Trophoblast cell (in vitro differentiated cells and primary cell): ENCODE measurements at regions not wholly inside any gene's neighbourhood (a gene's known extent, or its start where the extent isn't known, plus 50 kb on each side); places are given as distances from the start of the nearest gene placed in this dataset.

Experiments used
- DNase-seq, 2 donors: peaks; one replicate each; pipeline ENCODE4 v3.0.0-alpha.2; 2016
- H2AFZ ChIP-seq: 2 replicates; pipeline ENCODE4 v1.6.1; 2013; ENCODE audit warnings: low read length, moderate library complexity, mild to moderate bottlenecking; ENCODE audit not compliant: insufficient read depth, poor library complexity
- H2AK5ac ChIP-seq: 2 replicates; pipeline ENCODE4 v1.6.1; 2013; ENCODE audit warnings: mild to moderate bottlenecking, low read length
- H2BK120ac ChIP-seq: 2 replicates; pipeline ENCODE4 v1.6.1; 2013; ENCODE audit warnings: low read length, mild to moderate bottlenecking, moderate library complexity; ENCODE audit not compliant: insufficient read depth, poor library complexity
- H2BK12ac ChIP-seq: 2 replicates; pipeline ENCODE4 v1.6.1; 2013; ENCODE audit warnings: mild to moderate bottlenecking, low read length, moderate library complexity
- H2BK5ac ChIP-seq: 2 replicates; pipeline ENCODE4 v1.6.1; 2013; ENCODE audit warnings: low read length, low read depth, moderate library complexity, mild to moderate bottlenecking; ENCODE audit not compliant: poor library complexity
- H3K14ac ChIP-seq: 2 replicates; pipeline ENCODE4 v1.6.1; 2013; ENCODE audit warnings: mild to moderate bottlenecking, low read length
- H3K18ac ChIP-seq: 2 replicates; pipeline ENCODE4 v1.6.1; 2013; ENCODE audit warnings: mild to moderate bottlenecking, low read length
- H3K23ac ChIP-seq: 2 replicates; pipeline ENCODE4 v1.6.1; 2013; ENCODE audit warnings: low read length
- H3K27ac ChIP-seq: 2 replicates; pipeline ENCODE4 v1.5.1; 2013; ENCODE audit warnings: low read depth, mild to moderate bottlenecking, inconsistent platforms, low read length, moderate library complexity
- H3K27me3 ChIP-seq: 2 replicates; pipeline ENCODE4 v1.6.1; 2013; ENCODE audit warnings: inconsistent platforms, mild to moderate bottlenecking, low read length, moderate library complexity; ENCODE audit not compliant: insufficient read depth
- H3K36me3 ChIP-seq, 2 experiments: 1 replicate in 1 of 2; 2 replicates in 1 of 2; pipeline ENCODE4 v1.6.1; 2013; ENCODE audit warnings: low read length in 2 of 2, mild to moderate bottlenecking in 2 of 2, moderate library complexity in 1 of 2; ENCODE audit not compliant: insufficient read depth in 2 of 2, control insufficient read depth in 1 of 2
- H3K4ac ChIP-seq: 2 replicates; pipeline ENCODE4 v1.6.1; 2013; ENCODE audit warnings: low read depth, mild to moderate bottlenecking, low read length, moderate library complexity
- H3K4me1 ChIP-seq, 2 experiments: 1 replicate in 1 of 2; 2 replicates in 1 of 2; pipeline ENCODE4 v1.6.1; 2013; ENCODE audit warnings: low read length in 2 of 2, mild to moderate bottlenecking in 2 of 2, moderate library complexity in 1 of 2; ENCODE audit not compliant: insufficient read depth in 2 of 2, control insufficient read depth in 1 of 2
- H3K4me2 ChIP-seq: 2 replicates; pipeline ENCODE4 v1.6.1; 2013; ENCODE audit warnings: inconsistent platforms, mild to moderate bottlenecking, low read length, moderate library complexity
- H3K4me3 ChIP-seq: 2 replicates; pipeline ENCODE4 v1.5.1; 2013; ENCODE audit warnings: mild to moderate bottlenecking, low read depth, low read length, inconsistent platforms
- H3K79me1 ChIP-seq: one replicate; pipeline ENCODE4 v1.6.1; 2013; ENCODE audit warnings: low read length
- H3K79me2 ChIP-seq: 2 replicates; pipeline ENCODE4 v1.6.1; 2013; ENCODE audit warnings: low read length, mild to moderate bottlenecking; ENCODE audit not compliant: control insufficient read depth, insufficient read depth, poor library complexity
- H3K9ac ChIP-seq: 2 replicates; pipeline ENCODE4 v1.6.1; 2013; ENCODE audit warnings: mild to moderate bottlenecking, low read length
- H3K9me3 ChIP-seq: 2 replicates; pipeline ENCODE4 v1.6.1; 2013; ENCODE audit warnings: low read depth, mild to moderate bottlenecking, control low read depth, inconsistent platforms, low read length; ENCODE audit not compliant: insufficient read depth
- H4K12ac ChIP-seq: 2 replicates; pipeline ENCODE4 v1.6.1; 2013; ENCODE audit warnings: low read depth, mild to moderate bottlenecking, low read length, moderate library complexity
- H4K8ac ChIP-seq: 2 replicates; pipeline ENCODE4 v1.6.1; 2013; ENCODE audit warnings: low read depth, mild to moderate bottlenecking, low read length, moderate library complexity
- H4K91ac ChIP-seq: one replicate; pipeline ENCODE4 v1.6.1; 2013; ENCODE audit warnings: low read depth, mild to moderate bottlenecking, low read length, moderate library complexity
- WGBS: extraction: QIAGEN DNeasy Blood & Tissue Kit; methylation state at CpG from one replicate; pipeline ENCODE4 v1.1.7; 2013; ENCODE audit warnings: missing lambda C conversion rate; ENCODE audit not compliant: insufficient read length, insufficient coverage; ENCODE audit errors: extremely low coverage; 5-methylcytosine and 5-hydroxymethylcytosine counted together

- no peak overlapping the region for H4K91ac ChIP-seq
- H3K4me1 ChIP-seq: no peaks in the 10 kb centered on the region
- H3K23ac ChIP-seq: peak overlapping the region; percentile 42
- peaks cover 0 to 7% of the 10 kb centered on the region in 2 experiments for H3K36me3 ChIP-seq
- H2AFZ ChIP-seq: no peak overlapping the region
- H3K4ac ChIP-seq: no peak overlapping the region
- H3K4me2 ChIP-seq: no peak overlapping the region
- no peak overlapping the region for H2BK12ac ChIP-seq
- DNase-seq: no peak
- no peak overlapping the region for H2BK5ac ChIP-seq
- H2BK120ac ChIP-seq: no peak overlapping the region
- H4K12ac ChIP-seq: no peak overlapping the region
- H3K79me1 ChIP-seq: no peaks in the 10 kb centered on the region
- H3K27ac ChIP-seq: no peak overlapping the region
- no CpG with 5 or more reads among the region's 2 CpGs for WGBS
- no peak overlapping the region for H3K9ac ChIP-seq
- no peak overlapping the region for H3K4me3 ChIP-seq
- peaks cover 2% of the 10 kb centered on the region for H3K79me2 ChIP-seq
- H3K9me3 ChIP-seq: no peaks in the 10 kb centered on the region
- no peaks in the 10 kb centered on the region for H3K27me3 ChIP-seq
- no peak overlapping the region for H3K14ac ChIP-seq
- H4K8ac ChIP-seq: no peak overlapping the region
- no peak overlapping the region for H3K18ac ChIP-seq
- H2AK5ac ChIP-seq: no peak overlapping the region
Measured at GRCh38 chr13:50071379-50071778, 56.1 kb downstream of the KCNRG start.

GRCh38 chr13:50072676-50073075 lies 57.4 kb downstream of the KCNRG start:
- peaks cover 0 to 4% of the 10 kb centered on the region in 2 experiments for H3K36me3 ChIP-seq
- H3K9me3 ChIP-seq: no peaks in the 10 kb centered on the region
- no peak overlapping the region for H2AFZ ChIP-seq
- H2BK120ac ChIP-seq: no peak overlapping the region
- no peak overlapping the region for H3K9ac ChIP-seq
- H4K8ac ChIP-seq: no peak overlapping the region
- no peak overlapping the region for H4K12ac ChIP-seq
- H3K27ac ChIP-seq: no peak overlapping the region
- H3K4ac ChIP-seq: no peak overlapping the region
- no peak overlapping the region for H3K4me3 ChIP-seq
- H3K4me2 ChIP-seq: no peak overlapping the region
- peaks cover 2% of the 10 kb centered on the region for H3K79me2 ChIP-seq
- H3K79me1 ChIP-seq: no peaks in the 10 kb centered on the region
- H3K18ac ChIP-seq: no peak overlapping the region
- H2AK5ac ChIP-seq: no peak overlapping the region
- no peak overlapping the region for H4K91ac ChIP-seq
- H3K27me3 ChIP-seq: no peaks in the 10 kb centered on the region
- no peak overlapping the region for H2BK12ac ChIP-seq
- no peaks in the 10 kb centered on the region for H3K4me1 ChIP-seq
- H3K14ac ChIP-seq: no peak overlapping the region
- H2BK5ac ChIP-seq: no peak overlapping the region
- H3K23ac ChIP-seq: no peak overlapping the region
- DNase-seq: no peak

GRCh38 chr13:50073340-50073739 lies 58.1 kb downstream of the KCNRG start:
- Histone ChIP-seq H3K23ac (no peak overlapping the region), H4K91ac (no peak overlapping the region), H3K79me2 (peaks cover 2% of the 10 kb centered on the region), H3K9me3 (no peaks in the 10 kb centered on the region), H2AK5ac (no peak overlapping the region), H3K27ac (no peak overlapping the region), H3K27me3 (no peaks in the 10 kb centered on the region), H3K79me1 (no peaks in the 10 kb centered on the region), H2BK12ac (no peak overlapping the region), H3K36me3 (peaks cover 0 to 2% of the 10 kb centered on the region in 2 experiments), H3K9ac (no peak overlapping the region), H3K4me2 (no peak overlapping the region), H2BK5ac (no peak overlapping the region), H3K4me3 (no peak overlapping the region), H3K14ac (no peak overlapping the region), H2AFZ (no peak overlapping the region), H4K8ac (no peak overlapping the region), H3K18ac (no peak overlapping the region), H4K12ac (no peak overlapping the region), H3K4me1 (no peaks in the 10 kb centered on the region), H3K4ac (no peak overlapping the region), H2BK120ac (no peak overlapping the region)
- no peak for DNase-seq
- no CpG with 5 or more reads among the region's 1 CpG for WGBS

- Histone ChIP-seq H2BK5ac (no peak overlapping the region), H2BK12ac (no peak overlapping the region), H3K18ac (no peak overlapping the region), H4K91ac (no peak overlapping the region), H2AFZ (no peak overlapping the region), H3K9ac (no peak overlapping the region), H4K12ac (no peak overlapping the region), H3K27me3 (no peaks in the 10 kb centered on the region), H3K4me2 (no peak overlapping the region), H2BK120ac (no peak overlapping the region), H3K4me1 (no peaks in the 10 kb centered on the region), H3K23ac (no peak overlapping the region), H2AK5ac (no peak overlapping the region), H3K36me3 (peaks cover 0 to 2% of the 10 kb centered on the region in 2 experiments), H3K79me1 (no peaks in the 10 kb centered on the region), H3K4ac (no peak overlapping the region), H3K27ac (no peak overlapping the region), H3K4me3 (no peak overlapping the region), H4K8ac (no peak overlapping the region), H3K9me3 (no peaks in the 10 kb centered on the region), H3K79me2 (peaks cover 2% of the 10 kb centered on the region), H3K14ac (no peak overlapping the region)
- DNase-seq: no peak
- no CpG with 5 or more reads among the region's 1 CpG for WGBS
Measured at GRCh38 chr13:50074843-50075242, 59.6 kb downstream of the KCNRG start.
